Panc1 (cell line): ENCODE measurements at regions not wholly inside any gene's neighbourhood (a gene's known extent, or its start where the extent isn't known, plus 50 kb on each side); places are given as distances from the start of the nearest gene placed in this dataset.

Experiments
- ATAC-seq: fragments of 200-7000 bp; cut with Tn5 transposase; 2 replicates; pipeline ENCODE4 v1.9.1; 2020; ENCODE audit warnings: mild to moderate bottlenecking, moderate library complexity
- BruUV-seq: library from RNA; stranded (reverse); fragments of 400-500 nt; replicated peaks from 2 replicates; lab custom pipeline; 2021; lab: Mats Ljungman, UMichigan
- CTCF ChIA-PET: fragments of 300-600 bp; sonication (Branson Sonifier 250); formaldehyde crosslinking; loops from one replicate; lab custom pipeline; 2022; ENCODE audit warnings: antibody characterized with exemption; lab: Charles Lee
- POLR2A ChIA-PET: fragments of 300-600 bp; sonication (Branson Sonifier 250); formaldehyde crosslinking; loops from one replicate; lab custom pipeline; 2022; ENCODE audit warnings: antibody characterized with exemption; lab: Charles Lee
- DNase-seq: peaks from one replicate; pipeline ENCODE4 v3.0.0-alpha.2; 2010; ENCODE audit warnings: low read depth, low spot score
- H3K27ac ChIP-seq: 2 replicates; pipeline ENCODE4 v1.5.1; 2011; ENCODE audit warnings: mild to moderate bottlenecking, low read length, inconsistent platforms
- H3K27me3 ChIP-seq: fragments of 200-500 bp; sonication (Bioruptor generic); 2 replicates; pipeline ENCODE4 v1.6.0; 2014; ENCODE audit warnings: low read length, inconsistent platforms; ENCODE audit not compliant: control insufficient read depth, insufficient read depth
- H3K36me3 ChIP-seq: fragments of 200-500 bp; sonication (Bioruptor generic); 2 replicates; pipeline ENCODE4 v1.5.1; 2014; ENCODE audit warnings: inconsistent platforms, mild to moderate bottlenecking, low read length, moderate library complexity; ENCODE audit not compliant: control insufficient read depth, insufficient read depth
- H3K4me1 ChIP-seq: 2 replicates; pipeline ENCODE4 v1.5.1; 2011; ENCODE audit warnings: inconsistent platforms, mild to moderate bottlenecking, low read length, moderate library complexity; ENCODE audit not compliant: control insufficient read depth, insufficient read depth
- H3K4me3 ChIP-seq, 2 experiments: 2 replicates each; pipeline ENCODE4 v1.5.1; 2011 to 2012; ENCODE audit warnings: low read depth in 2 of 2, low read length in 2 of 2, mild to moderate bottlenecking in 2 of 2, inconsistent platforms in 1 of 2, moderate library complexity in 1 of 2
- H3K9me3 ChIP-seq: fragments of 200-500 bp; sonication (Bioruptor generic); 2 replicates; pipeline ENCODE4 v1.5.1; 2014; ENCODE audit warnings: low read depth, mild to moderate bottlenecking, inconsistent platforms, low read length, moderate library complexity; ENCODE audit not compliant: control insufficient read depth, insufficient read depth
- POLR2AphosphoS5 ChIP-seq: IDR thresholded peaks from 2 replicates; pipeline ENCODE4 v1.6.1; 2012; ENCODE audit warnings: mild to moderate bottlenecking, low read depth, low read length, moderate library complexity
- SIN3A ChIP-seq: IDR thresholded peaks from 2 replicates; pipeline ENCODE4 v1.6.1; 2012; ENCODE audit warnings: low read depth, mild to moderate bottlenecking, low read length, moderate library complexity, borderline replicate concordance; ENCODE audit not compliant: insufficient read depth
- TCF7L2 ChIP-seq: IDR thresholded peaks from 2 replicates; pipeline ENCODE4 v1.6.1; 2011; ENCODE audit warnings: mild to moderate bottlenecking, low read depth, low read length, inconsistent platforms
- in situ Hi-C: cut with HindIII; loops from 2 replicates; pipeline ENCODE4 v1.10.0; 2016; ENCODE audit warnings: low sequenced_read_pairs, low pct_unique_long_range_greater_than_20kb
- intact Hi-C: fragments of 100-400 bp; cut with micrococcal nuclease; formaldehyde crosslinking; loops from one replicate; pipeline ENCODE4 v1.10.0; 2022; ENCODE audit not compliant: unreplicated experiment
- TF ChIP-seq, protein P1 (sequence below): fragments of 450-650 bp; IDR thresholded peaks from 2 replicates; pipeline ENCODE4 v1.5.1; 2017; ENCODE audit warnings: mild to moderate bottlenecking
- TF ChIP-seq, protein P2 (sequence below), 2 experiments: IDR thresholded peaks; 2 replicates each; pipeline ENCODE4 v1.6.1; 2011 to 2012; ENCODE audit warnings: low read depth in 2 of 2, control low read depth in 1 of 2, low read length in 1 of 2, mild to moderate bottlenecking in 1 of 2, moderate library complexity in 1 of 2; ENCODE audit not compliant: insufficient read depth in 1 of 2

DNA sequence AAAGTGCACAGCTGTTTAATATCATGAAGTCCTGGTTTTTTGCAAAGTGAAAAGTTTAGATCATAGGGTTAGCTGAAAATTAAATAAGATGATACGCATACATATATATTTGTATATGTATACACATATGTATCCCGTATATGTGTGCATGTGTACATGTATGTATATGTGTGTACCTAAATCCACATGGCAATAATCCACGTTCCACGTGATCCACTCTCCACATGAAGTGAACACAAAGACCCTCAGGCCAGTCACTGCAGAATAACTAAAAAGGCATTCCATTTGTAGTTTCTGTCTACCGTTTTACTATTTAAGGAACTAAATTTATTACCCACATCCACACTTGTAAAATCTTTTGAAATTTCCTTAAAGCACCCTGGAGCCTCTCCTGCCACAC is 294.9 kb downstream of the FOXA2 start:
- CTCF ChIA-PET: no interaction called here
- no peak for ATAC-seq
- H3K27ac ChIP-seq: no peak overlapping the region

DNA sequence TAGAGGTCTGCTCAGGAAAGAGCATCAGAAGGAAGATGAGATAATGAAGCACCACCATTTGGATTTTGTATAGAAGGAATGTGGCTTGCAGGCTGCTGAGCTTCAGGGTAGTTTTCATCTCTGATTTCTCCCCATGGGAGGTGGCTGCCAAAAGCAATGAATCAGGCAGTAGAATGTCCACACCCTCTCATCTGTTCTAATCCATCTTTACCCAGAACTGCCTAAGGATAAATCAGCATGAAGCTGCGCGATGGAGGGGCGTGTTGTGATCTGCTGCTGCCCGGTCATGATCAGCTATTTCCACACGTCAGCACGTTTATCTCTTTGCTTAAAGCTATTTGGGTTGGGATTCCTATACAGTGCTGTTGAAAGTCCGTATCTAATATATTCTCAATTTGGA is 295.4 kb downstream of the FOXA2 start:
- H3K27me3 ChIP-seq: no peaks in the 10 kb centered on the region
- intact Hi-C loops: no loop called here

More for the DNA sequence above, 294.9 kb downstream of the FOXA2 start:
- Histone ChIP-seq H3K36me3 (no peaks in the 10 kb centered on the region), H3K4me1 (no peaks in the 10 kb centered on the region), H3K4me3 (no peak overlapping the region), H3K27me3 (no peaks in the 10 kb centered on the region), H3K9me3 (no peaks in the 10 kb centered on the region)
- intact Hi-C loops (no loop called here), in situ Hi-C loops (no loop called here)
- no peak for DNase-seq
- POLR2A ChIA-PET: no interaction called here
- TF ChIP-seq TCF7L2 (no peak), POLR2AphosphoS5 (no peak), SIN3A (no peak)
- TF ChIP-seq, protein P1, sequence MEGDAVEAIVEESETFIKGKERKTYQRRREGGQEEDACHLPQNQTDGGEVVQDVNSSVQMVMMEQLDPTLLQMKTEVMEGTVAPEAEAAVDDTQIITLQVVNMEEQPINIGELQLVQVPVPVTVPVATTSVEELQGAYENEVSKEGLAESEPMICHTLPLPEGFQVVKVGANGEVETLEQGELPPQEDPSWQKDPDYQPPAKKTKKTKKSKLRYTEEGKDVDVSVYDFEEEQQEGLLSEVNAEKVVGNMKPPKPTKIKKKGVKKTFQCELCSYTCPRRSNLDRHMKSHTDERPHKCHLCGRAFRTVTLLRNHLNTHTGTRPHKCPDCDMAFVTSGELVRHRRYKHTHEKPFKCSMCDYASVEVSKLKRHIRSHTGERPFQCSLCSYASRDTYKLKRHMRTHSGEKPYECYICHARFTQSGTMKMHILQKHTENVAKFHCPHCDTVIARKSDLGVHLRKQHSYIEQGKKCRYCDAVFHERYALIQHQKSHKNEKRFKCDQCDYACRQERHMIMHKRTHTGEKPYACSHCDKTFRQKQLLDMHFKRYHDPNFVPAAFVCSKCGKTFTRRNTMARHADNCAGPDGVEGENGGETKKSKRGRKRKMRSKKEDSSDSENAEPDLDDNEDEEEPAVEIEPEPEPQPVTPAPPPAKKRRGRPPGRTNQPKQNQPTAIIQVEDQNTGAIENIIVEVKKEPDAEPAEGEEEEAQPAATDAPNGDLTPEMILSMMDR: no peak
- TF ChIP-seq, protein P2, sequence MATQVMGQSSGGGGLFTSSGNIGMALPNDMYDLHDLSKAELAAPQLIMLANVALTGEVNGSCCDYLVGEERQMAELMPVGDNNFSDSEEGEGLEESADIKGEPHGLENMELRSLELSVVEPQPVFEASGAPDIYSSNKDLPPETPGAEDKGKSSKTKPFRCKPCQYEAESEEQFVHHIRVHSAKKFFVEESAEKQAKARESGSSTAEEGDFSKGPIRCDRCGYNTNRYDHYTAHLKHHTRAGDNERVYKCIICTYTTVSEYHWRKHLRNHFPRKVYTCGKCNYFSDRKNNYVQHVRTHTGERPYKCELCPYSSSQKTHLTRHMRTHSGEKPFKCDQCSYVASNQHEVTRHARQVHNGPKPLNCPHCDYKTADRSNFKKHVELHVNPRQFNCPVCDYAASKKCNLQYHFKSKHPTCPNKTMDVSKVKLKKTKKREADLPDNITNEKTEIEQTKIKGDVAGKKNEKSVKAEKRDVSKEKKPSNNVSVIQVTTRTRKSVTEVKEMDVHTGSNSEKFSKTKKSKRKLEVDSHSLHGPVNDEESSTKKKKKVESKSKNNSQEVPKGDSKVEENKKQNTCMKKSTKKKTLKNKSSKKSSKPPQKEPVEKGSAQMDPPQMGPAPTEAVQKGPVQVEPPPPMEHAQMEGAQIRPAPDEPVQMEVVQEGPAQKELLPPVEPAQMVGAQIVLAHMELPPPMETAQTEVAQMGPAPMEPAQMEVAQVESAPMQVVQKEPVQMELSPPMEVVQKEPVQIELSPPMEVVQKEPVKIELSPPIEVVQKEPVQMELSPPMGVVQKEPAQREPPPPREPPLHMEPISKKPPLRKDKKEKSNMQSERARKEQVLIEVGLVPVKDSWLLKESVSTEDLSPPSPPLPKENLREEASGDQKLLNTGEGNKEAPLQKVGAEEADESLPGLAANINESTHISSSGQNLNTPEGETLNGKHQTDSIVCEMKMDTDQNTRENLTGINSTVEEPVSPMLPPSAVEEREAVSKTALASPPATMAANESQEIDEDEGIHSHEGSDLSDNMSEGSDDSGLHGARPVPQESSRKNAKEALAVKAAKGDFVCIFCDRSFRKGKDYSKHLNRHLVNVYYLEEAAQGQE (IDR thresholded peaks at IDR 0.05; ENCODE audit: insufficient read depth in 1 of 2, low read depth in 2 of 2, low read length in 1 of 2): no peak
- no TSS peak for BruUV-seq

More for the DNA sequence above, 295.4 kb downstream of the FOXA2 start:
- Histone ChIP-seq H3K27ac (no peak overlapping the region), H3K4me3 (no peak overlapping the region), H3K4me1 (no peaks in the 10 kb centered on the region), H3K36me3 (no peaks in the 10 kb centered on the region), H3K9me3 (no peaks in the 10 kb centered on the region)
- in situ Hi-C loops: no loop called here
- DNase-seq (no peak), ATAC-seq (no peak)
- ChIA-PET POLR2A (no interaction called here), CTCF (no interaction called here)
- no TSS peak for BruUV-seq
- TF ChIP-seq SIN3A (no peak), TCF7L2 (no peak), POLR2AphosphoS5 (no peak)
- TF ChIP-seq, protein P1: no peak
- TF ChIP-seq, protein P2 (IDR thresholded peaks at IDR 0.05; ENCODE audit: insufficient read depth in 1 of 2, low read depth in 2 of 2, low read length in 1 of 2): no peak
